ENCODE measurements at regions not wholly inside any gene's neighbourhood (a gene's known extent, or its start where the extent isn't known, plus 50 kb on each side); places are given as distances from the start of the nearest gene placed in this dataset.

DNA sequence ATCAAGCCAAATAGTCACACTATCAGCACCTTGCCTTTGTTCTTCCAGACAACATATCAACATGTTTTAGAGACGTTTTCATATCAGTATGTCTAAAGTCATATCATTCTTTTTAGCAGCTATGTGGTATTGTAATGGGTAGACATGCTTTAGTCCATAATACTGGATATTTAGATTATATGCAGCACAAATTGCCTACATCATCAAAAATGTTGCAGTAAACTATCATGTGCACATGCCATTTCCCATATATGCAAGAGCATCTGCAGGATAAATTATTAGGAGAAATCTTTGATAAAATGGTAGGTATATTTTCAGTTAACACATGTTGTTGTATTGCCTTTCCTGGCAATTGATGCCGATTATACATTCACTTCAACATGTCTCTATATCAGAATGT lies 636.5 kb downstream of the XIRP2 start:
- TF ChIP-seq CTCF (IDR thresholded peaks at IDR 0.05), result no peak

- no peak for TF ChIP-seq CTCF (IDR thresholded peaks at IDR 0.05)
Measured at GRCh38 chr2:167510071-167510759, 621.9 kb downstream of the XIRP2 start.

DNA sequence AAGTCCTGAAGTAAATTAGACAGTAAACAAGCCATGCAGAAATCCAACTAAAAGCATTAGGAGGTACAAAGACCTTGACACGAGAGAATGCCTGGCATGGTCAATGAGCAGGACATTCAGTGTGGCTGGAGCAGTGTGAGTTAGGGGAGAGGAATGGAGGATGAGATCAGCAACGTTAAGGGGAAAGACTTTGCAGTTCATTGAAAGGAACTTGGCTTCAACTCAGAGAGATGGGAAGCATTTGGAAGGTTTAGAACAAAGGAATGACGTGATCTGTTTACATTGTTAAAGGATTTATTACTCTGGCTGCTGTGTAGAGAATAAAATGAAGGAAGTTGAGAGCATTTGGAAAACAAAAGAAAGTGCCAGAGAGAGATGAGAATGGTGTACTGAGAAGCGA lies 621.3 kb downstream of the XIRP2 start:
- TF ChIP-seq CTCF (IDR thresholded peaks at IDR 0.05), result no peak

DNA sequence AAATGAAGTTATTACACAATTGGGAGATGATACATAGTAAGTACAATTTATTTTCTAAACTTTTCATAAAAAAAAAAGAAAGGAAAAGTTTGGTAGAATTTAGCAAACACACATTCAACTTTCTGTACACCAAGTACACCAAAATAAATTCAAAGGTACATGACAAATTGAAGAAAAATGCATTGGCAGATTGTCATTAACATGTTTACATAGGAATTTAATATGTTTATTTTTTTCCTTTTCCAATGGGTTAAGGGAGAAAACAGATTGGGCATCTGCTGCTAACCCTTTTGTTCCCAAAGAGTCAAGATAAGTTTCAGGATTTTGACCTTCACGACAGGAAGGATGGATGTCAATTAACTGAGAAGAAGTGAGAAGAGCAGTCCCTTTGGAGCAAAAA lies 620.4 kb downstream of the XIRP2 start:
- TF ChIP-seq CTCF (IDR thresholded peaks at IDR 0.05), result no peak

GRCh38 chr2:167506395-167506794 lies 618.1 kb downstream of the XIRP2 start:
- TF ChIP-seq CTCF (IDR thresholded peaks at IDR 0.05), result no peak

DNA sequence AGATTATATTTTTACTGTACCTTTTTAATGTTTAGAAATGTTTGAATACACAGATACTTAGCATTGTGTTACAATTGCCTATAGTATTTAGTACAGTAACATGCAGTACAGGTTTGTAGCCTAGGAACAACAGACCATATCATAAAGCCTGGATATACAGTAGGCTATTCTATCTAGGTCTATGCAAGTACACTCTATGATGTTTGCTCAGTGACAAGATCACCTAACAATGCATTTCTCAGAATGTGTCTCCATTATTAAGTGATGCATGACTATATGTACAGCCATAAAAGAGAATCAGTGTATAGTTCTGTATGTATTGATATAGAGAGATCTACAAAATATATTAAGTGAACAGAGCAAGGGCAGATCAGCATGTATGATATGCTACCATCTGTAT lies 616.4 kb downstream of the XIRP2 start:
- no peak for TF ChIP-seq CTCF (IDR thresholded peaks at IDR 0.05)

GRCh38 chr2:167504061-167504460 lies 615.8 kb downstream of the XIRP2 start:
- no peak for TF ChIP-seq CTCF (IDR thresholded peaks at IDR 0.05)

- TF ChIP-seq CTCF (IDR thresholded peaks at IDR 0.05), result no peak
Measured at GRCh38 chr2:167501618-167502017, 613.3 kb downstream of the XIRP2 start.
